ENCODE measurements at regions not wholly inside any gene's neighbourhood (a gene's known extent, or its start where the extent isn't known, plus 50 kb on each side); places are given as distances from the start of the nearest gene placed in this dataset.

- intact Hi-C loops (cut with DNase I; ENCODE audit: low total_unique reads), result no loop called here
- H3K4me1 ChIP-seq, result no peaks in the 10 kb centered on the region
- no peak for TF ChIP-seq CTCF (IDR thresholded peaks at IDR 0.05)
- H3K4me3 ChIP-seq, result no peak overlapping the region
- DNase-seq, result no peak
- H3K9me3 ChIP-seq, result no peaks in the 10 kb centered on the region
- H3K27ac ChIP-seq, result no peak overlapping the region
- no peaks in the 10 kb centered on the region for H3K36me3 ChIP-seq
- H3K27me3 ChIP-seq, result no peaks in the 10 kb centered on the region
These were observed 115.6 kb upstream of the FERMT1 start for GRCh38 chr20:6238421-6238820.

- TF ChIP-seq CTCF (IDR thresholded peaks at IDR 0.05), result no peak
These were observed 112.7 kb upstream of the FERMT1 start for GRCh38 chr20:6235510-6235909.

GRCh38 chr20:6232436-6232835 is 109.6 kb upstream of the FERMT1 start:
- no peak for TF ChIP-seq CTCF (IDR thresholded peaks at IDR 0.05)
- Histone ChIP-seq H3K9me3 (no peaks in the 10 kb centered on the region), H3K27me3 (no peaks in the 10 kb centered on the region), H3K4me3 (no peak overlapping the region), H3K27ac (no peak overlapping the region), H3K36me3 (no peaks in the 10 kb centered on the region), H3K4me1 (no peaks in the 10 kb centered on the region)
- intact Hi-C loops (cut with DNase I; ENCODE audit: low total_unique reads), result no loop called here
- no peak for DNase-seq

More at GRCh38 chr20:6235510-6235909, 112.7 kb upstream of the FERMT1 start:
- Histone ChIP-seq H3K27me3 (no peaks in the 10 kb centered on the region), H3K36me3 (no peaks in the 10 kb centered on the region), H3K4me1 (no peaks in the 10 kb centered on the region), H3K27ac (no peak overlapping the region), H3K4me3 (no peak overlapping the region), H3K9me3 (no peaks in the 10 kb centered on the region)
- DNase-seq, result no peak
- intact Hi-C loops (cut with DNase I; ENCODE audit: low total_unique reads), result no loop called here

GRCh38 chr20:6231556-6231955 is 108.7 kb upstream of the FERMT1 start:
- Histone ChIP-seq H3K27ac (no peak overlapping the region), H3K27me3 (no peaks in the 10 kb centered on the region), H3K4me3 (no peak overlapping the region), H3K9me3 (no peaks in the 10 kb centered on the region), H3K36me3 (no peaks in the 10 kb centered on the region), H3K4me1 (no peaks in the 10 kb centered on the region)
- intact Hi-C loops (cut with DNase I; ENCODE audit: low total_unique reads), result no loop called here
- no peak for DNase-seq
- TF ChIP-seq CTCF (IDR thresholded peaks at IDR 0.05), result no peak

- DNase-seq, result no peak
- Histone ChIP-seq H3K4me1 (no peaks in the 10 kb centered on the region), H3K9me3 (no peaks in the 10 kb centered on the region), H3K27ac (no peak overlapping the region), H3K36me3 (no peaks in the 10 kb centered on the region), H3K27me3 (no peaks in the 10 kb centered on the region), H3K4me3 (no peak overlapping the region)
- intact Hi-C loops (cut with DNase I; ENCODE audit: low total_unique reads), result no loop called here
- no peak for TF ChIP-seq CTCF (IDR thresholded peaks at IDR 0.05)
These were observed 105.5 kb upstream of the FERMT1 start for GRCh38 chr20:6228302-6228843.

GRCh38 chr20:6213311-6213710 is 90.5 kb upstream of the FERMT1 start:
- Histone ChIP-seq H3K4me1 (no peaks in the 10 kb centered on the region), H3K27ac (no peak overlapping the region), H3K36me3 (no peaks in the 10 kb centered on the region), H3K4me3 (no peak overlapping the region), H3K27me3 (no peaks in the 10 kb centered on the region), H3K9me3 (peaks cover 0 to 2% (median 0%) of the 10 kb centered on the region in 3 donors)
- no peak for TF ChIP-seq CTCF (IDR thresholded peaks at IDR 0.05)
- no peak for DNase-seq
- intact Hi-C loops (cut with DNase I; ENCODE audit: low total_unique reads), result no loop called here
